Pons (tissue), 1 donor: ENCODE measurements at regions not wholly inside any gene's neighbourhood (a gene's known extent, or its start where the extent isn't known, plus 50 kb on each side); places are given as distances from the start of the nearest gene placed in this dataset.
"Not testable (repeated sequence)": the region's sequence is repeated elsewhere in the genome, so short reads cannot be mapped to it uniquely, and the experiment has no call there.

ENCODE experiments used
- DNase-seq: peaks from one replicate; pipeline ENCODE4 v3.0.0-alpha.2; 2016; ENCODE audit warnings: low spot score

DNA sequence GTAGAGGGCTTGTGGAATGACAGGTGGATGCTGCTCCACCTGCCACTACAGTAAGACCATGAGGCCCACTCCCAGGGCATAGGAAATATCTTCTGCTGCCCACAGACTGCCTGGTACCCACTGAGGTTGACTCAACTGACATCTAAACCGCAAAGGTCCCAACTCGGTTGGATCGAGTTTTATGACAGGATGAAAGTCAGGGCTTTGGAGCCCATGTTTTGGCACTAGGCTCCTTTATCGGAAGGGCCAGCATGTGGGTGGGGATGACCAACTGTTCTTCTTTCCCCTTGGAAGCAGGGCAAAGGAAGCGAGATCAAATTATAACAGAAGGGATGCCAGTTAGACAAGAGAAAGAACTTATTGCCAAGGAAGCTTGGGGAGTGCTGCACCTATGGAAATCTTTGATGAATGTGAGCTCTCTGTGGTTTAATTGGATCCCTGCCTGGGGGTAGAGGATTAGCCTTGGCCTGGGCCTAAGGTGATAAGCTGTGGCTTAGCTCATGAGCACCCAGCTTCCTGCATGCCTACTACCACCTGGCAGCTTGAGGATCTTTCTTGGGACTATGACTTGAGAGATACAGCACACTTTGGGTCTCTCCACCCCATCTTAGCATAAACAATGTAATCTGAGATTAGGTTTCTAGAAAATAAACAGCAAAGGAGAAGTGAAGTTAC lies 121.8 kb downstream of the KCNA5 start:
- DNase-seq = no peak

DNA sequence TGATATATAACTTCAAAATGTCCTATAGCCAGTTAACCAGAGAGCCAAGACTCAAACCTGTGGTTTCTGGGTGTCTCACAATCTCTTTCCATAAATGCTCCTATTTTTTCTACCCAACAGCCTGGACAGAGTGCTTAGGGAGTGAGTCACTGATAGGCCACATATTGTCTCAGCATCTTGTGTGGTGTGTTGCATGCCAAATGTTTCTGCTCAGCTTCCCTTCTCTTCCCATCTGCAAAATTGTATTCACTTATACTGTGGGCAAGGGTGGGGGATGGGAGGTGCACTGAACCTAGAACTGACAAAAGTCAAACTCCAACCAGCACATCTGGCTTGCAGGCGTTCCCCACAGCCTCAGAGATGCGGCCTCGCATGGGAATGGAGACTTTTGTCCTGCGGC lies 123.3 kb downstream of the KCNA5 start:
- peak; percentile 11 for DNase-seq

GRCh38 chr12:5168148-5168547 lies 124.5 kb downstream of the KCNA5 start:
- no peak for DNase-seq

DNA sequence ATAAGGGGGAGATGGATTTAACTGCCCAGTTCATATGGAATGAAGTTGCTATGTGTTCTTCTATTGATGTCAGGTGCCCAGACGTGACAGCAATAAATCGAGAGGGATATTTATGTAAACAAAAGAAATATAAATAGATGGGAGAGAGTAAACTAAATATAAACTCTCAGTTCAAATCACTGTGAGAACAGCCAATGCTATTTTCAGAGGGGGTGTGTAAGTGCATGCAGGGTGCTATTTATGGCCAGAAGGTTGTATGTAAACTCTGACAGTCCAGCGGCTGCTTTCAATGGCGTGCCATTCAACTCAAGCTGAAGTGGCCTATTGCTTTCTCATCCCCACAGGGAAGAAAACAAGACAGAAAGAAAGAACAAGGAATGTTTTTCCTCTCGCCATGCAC lies 127.2 kb downstream of the KCNA5 start:
- no peak for DNase-seq

- peak; percentile 49 for DNase-seq
Observed at GRCh38 chr12:5171701-5172100, 128.0 kb downstream of the KCNA5 start.

- DNase-seq = no peak
Observed at GRCh38 chr12:5172886-5173285, 129.2 kb downstream of the KCNA5 start.

DNA sequence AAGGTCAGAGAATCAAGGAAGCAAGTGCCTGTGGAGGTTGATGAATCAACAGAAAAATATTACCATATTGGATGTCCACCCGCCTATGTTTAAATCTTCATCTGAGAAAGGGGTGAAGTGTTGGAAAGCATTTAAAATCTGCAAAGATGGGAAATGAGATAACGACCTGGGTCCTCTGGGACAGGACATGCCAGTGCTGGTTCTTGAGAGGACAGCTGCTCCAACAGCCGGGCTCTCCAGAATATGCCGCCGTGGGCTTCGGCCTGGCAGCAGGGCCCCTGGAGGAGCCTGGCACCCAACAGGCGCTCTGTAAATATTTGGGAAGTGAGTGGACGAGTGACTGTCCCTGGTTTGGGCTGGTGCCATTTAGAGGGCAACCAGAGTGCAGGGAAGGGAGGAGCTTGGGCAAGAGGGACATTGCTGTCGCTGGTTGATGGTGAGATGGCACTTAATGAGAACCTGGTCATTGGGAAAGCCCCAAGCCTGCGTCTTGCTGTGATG lies 129.9 kb downstream of the KCNA5 start:
- no peak for DNase-seq

DNA sequence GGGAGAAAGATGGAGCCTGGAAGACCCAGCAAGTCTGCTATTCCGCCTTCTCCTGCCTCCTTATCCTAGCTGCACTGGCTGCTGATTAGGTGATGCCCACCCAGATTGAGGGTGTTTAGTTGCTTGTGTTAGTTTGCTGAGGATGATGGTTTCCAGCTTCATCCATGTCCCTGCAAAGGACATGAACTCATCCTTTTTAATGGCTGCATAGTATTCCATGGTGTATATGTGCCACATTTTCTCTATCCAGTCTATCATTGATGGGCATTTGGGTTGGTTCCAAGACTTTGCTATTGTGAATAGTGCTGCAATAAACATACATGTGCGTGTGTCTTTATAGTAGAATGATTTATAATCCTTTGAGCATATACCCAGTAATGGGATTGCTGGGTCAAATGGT lies 131.7 kb downstream of the KCNA5 start:
- not testable (repeated sequence) for DNase-seq

DNA sequence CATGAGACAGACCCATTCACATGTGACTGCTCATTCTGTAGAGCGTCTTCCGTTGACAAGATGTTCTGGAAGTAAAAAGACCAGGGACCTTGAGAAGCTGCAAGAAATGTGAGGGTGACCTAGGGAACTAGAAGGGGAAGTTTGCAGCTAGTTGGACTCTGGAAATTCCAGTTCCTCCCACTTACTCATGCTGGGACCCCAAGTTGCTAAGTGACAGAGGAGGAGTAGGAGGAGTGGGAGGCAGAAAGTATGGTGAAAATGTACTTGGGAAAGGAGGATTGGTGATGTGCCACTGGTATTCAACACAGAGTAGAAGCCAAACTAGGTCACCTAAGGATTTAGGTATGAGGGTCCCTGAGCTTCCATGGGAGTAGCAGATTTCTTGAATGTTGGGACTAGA lies 132.4 kb downstream of the KCNA5 start:
- DNase-seq = no peak

DNA sequence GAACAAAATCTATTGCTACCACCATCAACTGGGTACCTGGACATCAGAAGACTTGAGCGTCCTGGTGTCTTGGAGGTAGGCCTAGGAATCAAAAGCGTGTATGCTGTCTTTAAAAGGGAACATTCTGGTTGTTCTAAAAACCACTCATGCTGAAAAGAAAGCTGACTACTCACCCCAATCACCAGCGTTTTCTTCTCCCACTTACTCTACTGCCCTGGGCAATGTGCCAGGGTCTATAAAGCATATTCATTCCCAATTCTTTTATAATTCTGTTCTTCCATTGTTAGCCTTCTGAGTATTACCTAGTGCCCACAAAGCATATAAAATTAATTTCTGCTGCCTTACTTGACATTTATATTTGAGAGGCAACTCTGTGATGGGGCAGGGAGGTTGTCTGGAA lies 133.4 kb downstream of the KCNA5 start:
- DNase-seq = no peak

GRCh38 chr12:5177731-5178130 lies 134.1 kb downstream of the KCNA5 start:
- no peak for DNase-seq

DNA sequence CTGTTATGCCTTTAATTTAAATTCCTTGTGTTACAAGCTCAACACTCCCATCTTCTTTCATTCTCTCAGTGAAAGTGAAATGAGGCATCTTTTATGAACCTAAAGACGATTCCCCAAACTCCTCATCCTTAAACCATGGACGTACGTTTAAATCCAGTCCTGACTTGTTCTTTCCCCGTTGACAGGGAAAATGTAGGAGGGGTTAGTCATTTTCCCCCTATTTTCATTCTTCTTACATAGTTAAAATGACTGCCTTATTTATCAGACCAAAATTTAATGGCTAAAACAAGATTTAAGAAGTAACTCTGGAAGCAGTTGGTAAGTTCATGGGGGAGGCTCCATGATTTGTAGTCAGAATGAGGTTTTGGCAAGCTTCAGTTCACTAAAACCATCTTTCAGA lies 134.9 kb downstream of the KCNA5 start:
- DNase-seq = no peak

GRCh38 chr12:5180496-5180895 lies 136.8 kb downstream of the KCNA5 start:
- no peak for DNase-seq

DNA sequence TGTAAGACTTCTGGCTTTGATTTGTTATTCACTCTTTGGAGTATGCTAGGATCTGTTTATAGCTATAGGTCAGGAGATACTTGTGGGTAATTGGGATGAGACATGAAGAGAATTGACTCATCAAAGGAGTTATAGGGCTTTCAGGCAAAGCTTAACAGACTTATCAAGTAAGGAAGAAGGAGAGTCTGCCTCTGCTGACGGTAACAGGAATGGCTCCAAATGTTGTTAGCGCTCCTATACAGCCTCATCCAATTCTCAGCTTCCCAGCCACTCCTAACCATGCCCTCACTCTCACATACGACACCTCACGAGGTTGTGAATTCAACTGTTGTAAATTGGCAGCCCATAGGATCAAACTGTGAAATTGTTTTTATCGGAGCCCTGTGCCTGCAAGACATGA lies 140.5 kb downstream of the KCNA5 start:
- no peak for DNase-seq

DNA sequence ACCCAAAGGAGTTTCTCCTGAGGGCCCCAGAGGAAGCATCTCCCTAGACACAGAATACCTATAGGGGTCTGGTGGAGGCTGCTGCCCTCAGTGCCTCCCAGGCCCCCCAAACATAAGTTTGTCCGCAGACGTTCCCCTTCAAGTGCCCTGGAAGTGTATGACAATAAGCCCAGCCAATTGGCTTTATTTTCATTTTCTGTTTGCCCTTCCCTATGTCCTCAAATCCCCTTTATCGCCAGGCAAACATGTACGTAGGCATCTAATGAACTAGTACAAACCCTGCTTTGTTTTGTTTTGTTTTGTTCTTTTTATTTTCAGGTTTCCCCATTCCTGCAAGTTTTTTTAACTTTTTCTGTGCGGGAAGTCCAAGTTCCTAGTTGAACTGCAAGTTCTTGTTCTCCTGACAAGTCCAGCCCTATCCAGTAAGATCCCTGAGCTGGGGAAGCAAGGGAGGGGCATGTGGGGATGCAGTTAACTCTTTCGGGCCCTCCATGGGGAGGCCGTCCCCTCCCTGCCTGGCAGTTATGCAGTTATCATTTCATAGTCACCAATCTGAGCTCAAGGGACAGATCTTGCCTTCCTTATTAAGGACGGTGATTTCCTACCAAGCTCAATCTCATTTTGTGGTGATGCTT lies 141.9 kb downstream of the KCNA5 start:
- no peak for DNase-seq

- no peak for DNase-seq
Observed at GRCh38 chr12:5186715-5187114, 143.0 kb downstream of the KCNA5 start.

DNA sequence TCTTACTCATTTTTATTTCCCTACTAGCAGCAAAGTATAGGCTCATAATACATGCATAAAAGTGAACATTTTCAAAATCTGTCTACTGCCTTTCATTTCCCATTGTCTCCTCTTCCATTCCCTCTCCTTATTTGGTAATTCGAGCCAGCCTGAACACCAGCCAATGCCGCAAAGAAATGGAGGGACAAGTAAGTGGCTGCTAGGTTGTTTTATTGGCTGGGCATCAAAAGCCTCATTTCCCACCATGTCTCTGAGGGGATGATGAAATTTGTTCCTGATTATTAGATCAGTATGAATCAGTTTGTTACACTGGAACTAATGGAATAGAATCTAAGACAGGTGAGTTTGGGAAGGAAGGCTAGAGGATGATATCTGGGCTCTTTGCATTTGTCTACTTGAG lies 143.5 kb downstream of the KCNA5 start:
- DNase-seq = no peak

DNA sequence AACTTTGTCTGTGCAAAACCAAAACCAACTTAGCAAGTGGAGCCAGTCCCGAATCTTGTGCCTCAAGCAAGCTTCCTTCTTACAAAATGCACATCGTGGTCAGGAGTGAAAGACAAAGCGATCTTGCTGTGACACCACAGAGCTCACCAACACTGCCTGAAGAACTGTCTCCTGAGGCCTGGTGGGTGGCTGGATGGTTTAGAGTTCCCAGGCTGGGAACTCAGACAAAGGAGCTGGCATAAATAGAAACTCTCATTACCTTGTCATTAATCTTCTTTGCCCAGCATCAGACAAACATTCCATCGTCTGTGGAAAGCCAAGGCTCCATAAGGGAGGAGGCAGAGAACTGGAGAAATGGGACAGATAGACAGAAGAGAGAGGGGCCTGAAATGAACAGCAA lies 144.8 kb downstream of the KCNA5 start:
- DNase-seq = no peak

DNA sequence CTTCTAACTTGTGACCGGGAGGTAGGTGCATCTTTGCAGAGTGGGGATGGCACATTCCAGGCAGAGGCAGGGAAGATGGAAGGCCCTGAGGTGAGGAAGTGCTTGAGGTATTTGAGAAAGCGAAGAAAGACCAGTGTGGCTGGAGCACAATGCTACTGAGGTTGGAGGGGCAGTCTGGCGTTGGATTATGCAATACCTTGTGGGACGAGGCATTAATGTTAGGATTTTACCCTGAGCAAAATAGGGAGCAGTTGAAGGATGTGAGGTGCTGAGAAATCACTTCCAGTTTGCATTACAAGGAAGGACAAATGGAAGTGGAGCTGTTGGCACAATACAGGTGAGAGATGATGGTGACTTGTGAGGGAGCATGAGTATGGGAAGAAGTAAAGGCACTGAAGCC lies 145.5 kb downstream of the KCNA5 start:
- no peak for DNase-seq

DNA sequence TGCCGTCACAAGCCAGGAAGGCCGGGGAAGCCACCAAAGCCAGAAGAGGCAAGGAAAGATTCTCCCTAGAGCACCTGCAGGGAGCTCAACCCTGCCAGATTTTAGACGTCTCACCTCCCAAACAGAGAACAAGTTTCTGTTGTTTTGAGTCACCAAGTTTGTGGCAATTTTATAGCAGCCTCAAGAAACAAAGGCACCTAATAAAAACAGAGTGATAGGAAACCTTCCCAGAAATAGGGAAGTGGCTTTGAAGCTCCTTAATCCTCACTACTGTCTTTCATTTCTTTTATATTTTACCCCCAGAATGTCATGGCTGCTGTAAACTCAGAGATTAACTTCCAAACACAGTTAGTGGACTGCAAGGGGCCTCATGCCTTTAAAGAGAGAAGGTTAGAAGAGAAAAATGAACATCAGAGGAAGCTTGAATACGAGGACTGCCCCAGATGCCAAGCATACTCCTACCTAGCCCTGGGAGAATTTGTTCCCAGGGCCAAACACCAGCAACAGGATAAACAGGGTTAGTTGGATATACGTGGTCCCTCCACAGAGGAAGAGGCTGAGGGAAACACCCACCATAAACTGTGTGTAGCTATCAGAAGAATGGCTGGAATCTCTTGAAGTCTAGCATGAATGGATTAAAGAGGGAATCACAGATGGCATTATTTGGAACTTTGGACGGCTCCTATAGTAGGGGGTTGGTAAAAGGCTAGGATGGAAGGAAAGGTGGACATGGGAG lies 148.3 kb downstream of the KCNA5 start:
- no peak for DNase-seq

DNA sequence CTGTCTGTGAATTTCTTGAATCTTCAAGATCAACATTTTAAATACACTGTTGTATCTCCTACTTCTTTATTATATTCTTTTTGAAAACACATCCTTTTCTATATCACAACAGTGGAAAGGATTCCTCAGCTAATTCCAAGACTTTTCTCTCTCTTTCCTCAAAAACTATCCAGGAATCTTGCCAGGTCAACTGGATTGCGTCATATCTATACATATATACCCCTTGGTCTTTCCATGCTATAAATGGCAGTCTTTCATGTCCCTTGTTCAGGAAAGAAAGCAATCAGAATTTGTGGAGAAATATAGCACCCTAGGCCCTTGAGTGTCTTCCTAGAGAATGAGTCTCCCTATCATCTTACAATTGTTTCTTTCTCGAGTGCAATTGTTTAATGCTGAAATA lies 149.0 kb downstream of the KCNA5 start:
- DNase-seq = no peak

GRCh38 chr12:5194306-5194705 lies 150.6 kb downstream of the KCNA5 start:
- no peak for DNase-seq

- DNase-seq = no peak
Observed at GRCh38 chr12:5195244-5195643, 151.6 kb downstream of the KCNA5 start.
